BLaER1 treated with 17β-estradiol and CSF1 and Interleukin-3, amounts not matched to agents 10 nM and 100 nM (cell line): ENCODE measurements at regions not wholly inside any gene's neighbourhood (a gene's known extent, or its start where the extent isn't known, plus 50 kb on each side); places are given as distances from the start of the nearest gene placed in this dataset.

Experiments used
- H3K27ac ChIP-seq, 11 experiments: shearing (Covaris generic); formaldehyde crosslinking; 2 replicates each; pipeline ENCODE4 v1.8.1; 2022
- H3K27me3 ChIP-seq, 11 experiments: shearing (Covaris generic); formaldehyde crosslinking; 2 replicates each; pipeline ENCODE4 v1.8.1; 2022
- H3K36me3 ChIP-seq, 11 experiments: shearing (Covaris generic); formaldehyde crosslinking; 2 replicates each; pipeline ENCODE4 v1.8.1; 2022
- H3K4me1 ChIP-seq, 10 experiments: shearing (Covaris generic); formaldehyde crosslinking; 2 replicates each; pipeline ENCODE4 v1.8.1; 2022
- H3K4me2 ChIP-seq, 11 experiments: shearing (Covaris generic); formaldehyde crosslinking; 2 replicates each; pipeline ENCODE4 v1.8.1; 2022
- H3K4me3 ChIP-seq, 10 experiments: shearing (Covaris generic); formaldehyde crosslinking; 2 replicates each; pipeline ENCODE4 v1.8.1; 2022
- H3K9ac ChIP-seq, 11 experiments: shearing (Covaris generic); formaldehyde crosslinking; 2 replicates each; pipeline ENCODE4 v1.8.1; 2022
- H3K9me3 ChIP-seq, 11 experiments: shearing (Covaris generic); formaldehyde crosslinking; replicated peaks in 1 of 11; 2 replicates each; pipeline ENCODE4 v1.8.1; 2022
- H4K20me1 ChIP-seq, 11 experiments: shearing (Covaris generic); formaldehyde crosslinking; 2 replicates each; pipeline ENCODE4 v1.8.1; 2022
- Cebpa-rat ChIP-seq, 11 experiments: shearing (Covaris generic); IDR thresholded peaks; 2 replicates each; pipeline ENCODE4 v1.8.1; 2022

DNA sequence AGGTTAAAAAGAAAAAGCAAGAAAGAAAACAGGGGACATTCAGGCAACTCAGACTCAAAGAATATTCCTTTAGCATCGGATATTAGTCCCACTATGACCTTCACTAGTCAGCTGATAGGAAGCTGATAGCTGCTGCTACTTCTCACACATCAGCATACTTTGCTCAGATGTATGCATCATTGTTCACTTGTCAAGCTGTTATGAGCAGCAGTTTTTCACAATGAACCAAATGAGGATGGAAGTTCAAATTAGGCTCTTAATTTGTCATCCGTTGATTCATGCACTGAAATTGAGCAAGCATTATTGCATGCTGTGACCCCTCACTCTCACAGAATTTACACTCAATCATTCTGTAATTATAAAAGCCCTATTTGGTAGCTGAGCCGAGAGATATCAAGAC lies 257.7 kb downstream of the SNX13 start:
- Histone ChIP-seq H3K4me3 (no peak overlapping the region), H3K27me3 (no peaks in the 10 kb centered on the region), H3K9me3 (peaks cover 0 to 12% (median 3%) of the 10 kb centered on the region in 11 experiments; a peak in 7 of 22 replicates), H3K27ac (no peak overlapping the region), H3K4me2 (peak overlapping the region in 10 of 11 experiments; percentile 35 to 78 (median 66); a peak in 13 of 22 replicates), H3K4me1 (peaks cover 16 to 65% (median 38%) of the 10 kb centered on the region in 10 experiments), H3K9ac (no peak overlapping the region), H4K20me1 (no peaks in the 10 kb centered on the region), H3K36me3 (no peaks in the 10 kb centered on the region)
- TF ChIP-seq Cebpa-rat (IDR thresholded peaks at IDR 0.05): no peak

- Histone ChIP-seq H3K27ac (no peak overlapping the region), H3K4me1 (peaks cover 24 to 48% (median 43%) of the 10 kb centered on the region in 10 experiments), H3K36me3 (no peaks in the 10 kb centered on the region), H3K4me2 (peak overlapping the region in 8 of 11 experiments; percentile 1 to 78 (median 34); a peak in 8 of 22 replicates), H3K9ac (no peak overlapping the region), H3K27me3 (no peaks in the 10 kb centered on the region), H3K4me3 (no peak overlapping the region), H4K20me1 (no peaks in the 10 kb centered on the region), H3K9me3 (peaks cover 0 to 12% (median 3%) of the 10 kb centered on the region in 11 experiments; a peak in 7 of 22 replicates)
- no peak for TF ChIP-seq Cebpa-rat (IDR thresholded peaks at IDR 0.05)
Observed at GRCh38 chr7:17685141-17685540, 255.2 kb downstream of the SNX13 start.

DNA sequence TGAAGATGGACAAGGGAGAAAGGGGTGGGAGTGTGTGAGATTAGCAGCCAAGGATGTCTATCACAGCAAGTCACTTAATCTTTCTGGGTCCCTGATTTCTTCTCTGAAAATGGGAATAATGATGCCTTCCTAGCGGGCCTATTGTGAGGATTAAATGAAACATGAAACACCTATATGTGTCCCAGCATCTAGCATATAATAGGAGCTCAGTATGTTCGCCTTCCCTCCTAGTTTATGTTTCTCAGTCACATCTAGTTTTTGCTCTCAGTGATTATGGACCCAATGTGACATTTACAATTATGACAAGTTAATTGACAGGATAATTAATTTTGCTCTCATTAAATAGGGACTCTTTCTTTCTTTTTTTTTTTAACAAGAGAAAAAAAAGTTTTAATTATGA lies 252.9 kb downstream of the SNX13 start:
- no peak overlapping the region for H3K4me3 ChIP-seq
- no peaks in the 10 kb centered on the region for H4K20me1 ChIP-seq
- no peaks in the 10 kb centered on the region for H3K27me3 ChIP-seq
- H3K36me3 ChIP-seq: no peaks in the 10 kb centered on the region
- no peak overlapping the region for H3K9ac ChIP-seq
- no peak for TF ChIP-seq Cebpa-rat (IDR thresholded peaks at IDR 0.05)
- no peak overlapping the region for H3K27ac ChIP-seq
- H3K4me2 ChIP-seq: no peak overlapping the region
- peaks cover 23 to 43% (median 38%) of the 10 kb centered on the region in 10 experiments for H3K4me1 ChIP-seq
- H3K9me3 ChIP-seq: peaks cover 0 to 13% (median 3%) of the 10 kb centered on the region in 11 experiments; a peak in 7 of 22 replicates

DNA sequence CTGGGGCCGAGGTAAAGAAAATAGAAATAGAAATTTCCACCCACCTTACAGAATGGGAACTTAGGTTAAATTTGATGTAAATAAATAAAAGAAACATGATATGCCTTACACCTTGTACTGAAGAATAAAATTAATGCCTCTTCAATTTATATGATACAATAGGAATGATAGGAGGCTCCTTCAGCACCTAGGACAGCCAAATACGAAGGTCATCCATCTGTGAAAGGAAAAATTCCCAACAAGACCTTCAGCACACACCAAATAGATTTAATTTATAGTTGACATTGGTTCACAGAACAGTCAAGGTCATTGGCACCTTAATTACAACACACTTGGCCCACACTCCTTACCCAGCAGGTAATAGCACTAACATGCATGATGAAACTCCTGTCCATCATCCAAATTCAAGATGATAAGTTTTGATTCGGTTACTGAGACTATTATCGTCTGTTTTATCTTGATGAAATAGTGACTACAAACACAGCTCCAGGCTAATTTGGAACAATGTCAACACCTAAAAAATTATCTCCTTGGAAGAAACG lies 250.9 kb downstream of the SNX13 start:
- Histone ChIP-seq H4K20me1 (no peaks in the 10 kb centered on the region), H3K4me1 (peaks cover 14 to 24% (median 18%) of the 10 kb centered on the region in 10 experiments), H3K27me3 (no peaks in the 10 kb centered on the region), H3K4me3 (no peak overlapping the region), H3K4me2 (peak overlapping the region in 9 of 11 experiments; percentile 36 to 66 (median 60); a peak in 18 of 22 replicates), H3K36me3 (no peaks in the 10 kb centered on the region), H3K9me3 (peaks cover 0 to 13% (median 3%) of the 10 kb centered on the region in 11 experiments; a peak in 7 of 22 replicates), H3K9ac (no peak overlapping the region), H3K27ac (peak overlapping the region in 5 of 11 experiments; percentile 13 to 56 (median 33); a peak in 9 of 22 replicates)
- TF ChIP-seq Cebpa-rat (IDR thresholded peaks at IDR 0.05): no peak

GRCh38 chr7:17690030-17690429 lies 250.3 kb downstream of the SNX13 start:
- Histone ChIP-seq H3K9me3 (peaks cover 0 to 10% (median 3%) of the 10 kb centered on the region in 11 experiments; a peak in 7 of 22 replicates), H4K20me1 (no peaks in the 10 kb centered on the region), H3K4me2 (peak overlapping the region; percentile 36 to 66 (median 55); a peak in 21 of 22 replicates), H3K9ac (no peak overlapping the region), H3K27ac (peak overlapping the region in 7 of 11 experiments; percentile 13 to 56 (median 42); a peak in 12 of 22 replicates), H3K4me3 (no peak overlapping the region), H3K4me1 (peaks cover 11 to 19% (median 15%) of the 10 kb centered on the region in 10 experiments), H3K27me3 (no peaks in the 10 kb centered on the region), H3K36me3 (no peaks in the 10 kb centered on the region)
- 0 out of 22 replicates have a peak, but pooled peaks of 1 of the 11 experiments have one; percentile 44 for TF ChIP-seq Cebpa-rat (IDR thresholded peaks at IDR 0.05)

DNA sequence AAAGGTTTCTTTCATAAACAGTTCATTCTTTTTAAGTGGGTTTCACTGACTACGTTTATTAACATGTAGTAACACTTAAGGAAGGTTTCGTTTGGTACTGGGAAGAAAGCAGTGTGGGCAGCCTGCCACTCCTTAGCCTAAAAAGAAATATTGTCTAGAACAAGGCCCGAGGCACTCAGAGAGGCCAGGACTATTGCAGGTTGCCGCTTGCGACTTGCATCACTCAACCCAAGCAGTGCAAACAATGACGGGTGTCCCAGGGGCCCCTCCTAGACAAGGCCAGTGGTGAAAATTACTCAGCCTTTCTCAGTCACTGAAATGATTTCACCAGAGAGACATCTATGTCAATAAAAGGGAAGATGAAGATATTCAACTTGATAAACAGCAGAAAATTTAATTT lies 243.9 kb downstream of the SNX13 start:
- Histone ChIP-seq H3K9ac (no peak overlapping the region), H3K4me1 (no peaks in the 10 kb centered on the region), H3K4me2 (no peak overlapping the region), H3K27me3 (no peaks in the 10 kb centered on the region), H3K36me3 (peaks cover 0 to 6% (median 0%) of the 10 kb centered on the region in 11 experiments; a peak in 1 of 22 replicates), H3K9me3 (peaks cover 29 to 44% (median 38%) of the 10 kb centered on the region in 11 experiments), H3K4me3 (no peak overlapping the region), H4K20me1 (no peaks in the 10 kb centered on the region), H3K27ac (no peak overlapping the region)
- TF ChIP-seq Cebpa-rat (IDR thresholded peaks at IDR 0.05): no peak

GRCh38 chr7:17697128-17697881 lies 243.0 kb downstream of the SNX13 start:
- Histone ChIP-seq H4K20me1 (no peaks in the 10 kb centered on the region), H3K27ac (no peak overlapping the region), H3K4me3 (no peak overlapping the region), H3K9me3 (peaks cover 29 to 43% (median 38%) of the 10 kb centered on the region in 11 experiments), H3K4me1 (no peaks in the 10 kb centered on the region), H3K4me2 (no peak overlapping the region), H3K9ac (no peak overlapping the region), H3K36me3 (peaks cover 0 to 6% (median 0%) of the 10 kb centered on the region in 11 experiments; a peak in 1 of 22 replicates), H3K27me3 (no peaks in the 10 kb centered on the region)
- no peak for TF ChIP-seq Cebpa-rat (IDR thresholded peaks at IDR 0.05)

- no peak overlapping the region for H3K9ac ChIP-seq
- H3K27me3 ChIP-seq: no peaks in the 10 kb centered on the region
- H3K4me3 ChIP-seq: no peak overlapping the region; a peak in 1 of 20 replicates
- TF ChIP-seq Cebpa-rat (IDR thresholded peaks at IDR 0.05): no peak
- peaks cover 29 to 43% (median 38%) of the 10 kb centered on the region in 11 experiments for H3K9me3 ChIP-seq
- H4K20me1 ChIP-seq: no peaks in the 10 kb centered on the region
- no peak overlapping the region for H3K27ac ChIP-seq
- no peaks in the 10 kb centered on the region for H3K4me1 ChIP-seq
- no peak overlapping the region for H3K4me2 ChIP-seq
- peaks cover 0 to 6% (median 0%) of the 10 kb centered on the region in 11 experiments; a peak in 1 of 22 replicates for H3K36me3 ChIP-seq
Observed at GRCh38 chr7:17699696-17700095, 240.6 kb downstream of the SNX13 start.

GRCh38 chr7:17700138-17700537 lies 240.2 kb downstream of the SNX13 start:
- Histone ChIP-seq H3K9me3 (peaks cover 29 to 43% (median 38%) of the 10 kb centered on the region in 11 experiments), H3K4me3 (no peak overlapping the region), H3K4me2 (no peak overlapping the region), H3K9ac (no peak overlapping the region), H3K36me3 (peaks cover 0 to 6% (median 0%) of the 10 kb centered on the region in 11 experiments; a peak in 1 of 22 replicates), H4K20me1 (no peaks in the 10 kb centered on the region), H3K4me1 (no peaks in the 10 kb centered on the region), H3K27ac (no peak overlapping the region), H3K27me3 (no peaks in the 10 kb centered on the region)
- TF ChIP-seq Cebpa-rat (IDR thresholded peaks at IDR 0.05): no peak
